ENCODE measurements at regions not wholly inside any gene's neighbourhood (a gene's known extent, or its start where the extent isn't known, plus 50 kb on each side); places are given as distances from the start of the nearest gene placed in this dataset.
"Not testable (repeated sequence)": the region's sequence is repeated elsewhere in the genome, so short reads cannot be mapped to it uniquely, and the experiment has no call there.

DNA sequence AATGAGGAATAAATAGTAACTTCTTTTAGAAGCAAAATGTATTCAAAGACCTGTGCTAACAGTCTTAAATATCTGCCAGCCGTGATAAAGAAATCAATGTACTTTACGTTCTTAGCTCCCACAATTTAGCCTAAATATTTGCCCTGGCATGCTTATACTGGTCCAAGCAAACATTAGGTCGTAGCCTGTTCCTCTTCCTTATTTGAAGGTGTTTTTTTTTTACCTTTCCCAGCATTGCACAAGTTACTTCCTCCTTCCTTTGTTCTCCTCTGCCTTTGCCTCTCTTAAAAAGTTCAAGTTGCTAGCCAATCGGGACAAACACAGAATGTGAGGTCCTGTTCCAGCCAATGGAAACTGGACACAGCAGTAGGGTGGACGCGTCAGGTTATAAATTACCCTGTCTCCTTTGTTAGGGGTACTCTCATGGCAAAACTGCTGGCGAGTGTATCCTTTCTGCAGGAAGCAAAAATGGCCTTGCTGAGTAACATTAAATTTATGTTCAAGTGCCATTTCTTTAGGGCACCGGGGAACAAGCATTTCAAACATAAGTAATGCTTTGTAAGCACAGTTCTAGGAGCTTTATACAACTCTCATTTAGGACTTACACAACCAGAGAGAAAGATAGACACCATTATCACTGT lies 134.1 kb downstream of the RRAGC start:
- TF ChIP-seq, protein P1, sequence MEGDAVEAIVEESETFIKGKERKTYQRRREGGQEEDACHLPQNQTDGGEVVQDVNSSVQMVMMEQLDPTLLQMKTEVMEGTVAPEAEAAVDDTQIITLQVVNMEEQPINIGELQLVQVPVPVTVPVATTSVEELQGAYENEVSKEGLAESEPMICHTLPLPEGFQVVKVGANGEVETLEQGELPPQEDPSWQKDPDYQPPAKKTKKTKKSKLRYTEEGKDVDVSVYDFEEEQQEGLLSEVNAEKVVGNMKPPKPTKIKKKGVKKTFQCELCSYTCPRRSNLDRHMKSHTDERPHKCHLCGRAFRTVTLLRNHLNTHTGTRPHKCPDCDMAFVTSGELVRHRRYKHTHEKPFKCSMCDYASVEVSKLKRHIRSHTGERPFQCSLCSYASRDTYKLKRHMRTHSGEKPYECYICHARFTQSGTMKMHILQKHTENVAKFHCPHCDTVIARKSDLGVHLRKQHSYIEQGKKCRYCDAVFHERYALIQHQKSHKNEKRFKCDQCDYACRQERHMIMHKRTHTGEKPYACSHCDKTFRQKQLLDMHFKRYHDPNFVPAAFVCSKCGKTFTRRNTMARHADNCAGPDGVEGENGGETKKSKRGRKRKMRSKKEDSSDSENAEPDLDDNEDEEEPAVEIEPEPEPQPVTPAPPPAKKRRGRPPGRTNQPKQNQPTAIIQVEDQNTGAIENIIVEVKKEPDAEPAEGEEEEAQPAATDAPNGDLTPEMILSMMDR (IDR thresholded peaks at IDR 0.05) = not testable (repeated sequence)
- not testable (repeated sequence) for TF ChIP-seq EP300 (IDR thresholded peaks at IDR 0.05)
